Kidney (tissue), 13 donors: ENCODE measurements at regions not wholly inside any gene's neighbourhood (a gene's known extent, or its start where the extent isn't known, plus 50 kb on each side); places are given as distances from the start of the nearest gene placed in this dataset.

Experiments used
- DNase-seq, 5 donors: peaks; one replicate each; pipeline ENCODE4 v3.0.0-alpha.2; 2013 to 2020
- FAIRE-seq: peaks from 2 replicates; lab custom pipeline; 2012; peaks lifted over from hg19 to GRCh38; lab: Jason Lieb, UNC
- H3K27ac ChIP-seq, 2 donors: one replicate each; pipeline ENCODE4 v1.7.0; 2013; ENCODE audit warnings: low read depth in 2 of 2, low read length in 2 of 2, inconsistent platforms in 1 of 2
- H3K27me3 ChIP-seq: one replicate; pipeline ENCODE4 v1.7.1; 2013; ENCODE audit warnings: low read length, inconsistent platforms; ENCODE audit not compliant: control insufficient read depth, insufficient read depth
- H3K36me3 ChIP-seq, 3 donors: one replicate each; pipeline versions ENCODE4 v1.7.0 to v1.7.1; 2013; ENCODE audit warnings: low read length in 3 of 3, control low read depth in 1 of 3, inconsistent platforms in 1 of 3; ENCODE audit not compliant: insufficient read depth in 3 of 3, control insufficient read depth in 2 of 3
- H3K4me1 ChIP-seq, 3 donors: one replicate each; pipeline versions ENCODE4 v1.7.0 to v1.7.1; 2013; ENCODE audit warnings: low read length in 3 of 3, inconsistent platforms in 1 of 3, low read depth in 1 of 3; ENCODE audit not compliant: control insufficient read depth in 2 of 3, insufficient read depth in 2 of 3
- H3K4me3 ChIP-seq, 3 donors: one replicate each; pipeline versions ENCODE4 v1.7.0 to v1.8.1; 2013; ENCODE audit warnings: low read length in 3 of 3, control low read depth in 1 of 3, inconsistent platforms in 1 of 3
- H3K9ac ChIP-seq, 3 donors: one replicate each; pipeline versions ENCODE4 v1.7.0 to v1.7.1; 2013; ENCODE audit warnings: low read length in 3 of 3, control low read depth in 1 of 3, inconsistent platforms in 1 of 3
- H3K9me3 ChIP-seq, 3 donors: one replicate each; pipeline versions ENCODE4 v1.7.0 to v1.7.1; 2013; ENCODE audit warnings: low read length in 3 of 3, control low read depth in 1 of 3, inconsistent platforms in 1 of 3; ENCODE audit not compliant: control insufficient read depth in 2 of 3, insufficient read depth in 1 of 3
- intact Hi-C: fragments of 100-400 bp; cut with DNase I; formaldehyde crosslinking; loops from one replicate; pipeline ENCODE4 v1.11.1; 2022
- TF ChIP-seq, protein P1 (sequence below): IDR thresholded peaks from 3 replicates; pipeline ENCODE4 v1.5.1; 2012; ENCODE audit warnings: mild to moderate bottlenecking, moderate library complexity, borderline replicate concordance; ENCODE audit not compliant: insufficient read depth; ENCODE audit errors: extremely low read depth
- donor health status: control.
- donor health status: control.
- donor health status: control.
- donor health status: control.
- donor health status: control.
- donor health status: DM: yes; HTN: yes; CAD: no.
- donor health status: Normal renal cell carcinoma (clear cell type).

DNA sequence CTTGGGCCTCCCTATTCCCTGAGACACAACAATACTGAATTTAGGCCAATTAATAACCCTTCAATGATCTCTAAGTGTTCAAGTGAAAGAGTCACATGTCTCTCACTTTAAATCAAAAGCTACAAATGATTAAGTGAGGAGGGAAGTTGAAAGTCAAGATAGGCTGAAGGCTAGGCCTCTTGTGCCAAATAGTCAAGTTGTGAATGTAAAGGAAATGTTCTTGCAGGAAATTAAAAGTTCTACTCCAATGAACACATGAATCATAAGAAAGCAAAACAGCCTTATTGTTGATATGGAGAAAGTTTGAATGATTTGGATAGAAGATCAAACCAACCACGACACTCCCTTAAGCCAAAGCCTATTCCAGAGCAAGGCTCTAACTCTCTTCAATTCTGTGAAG, 286.9 kb downstream of the MEIS1 start:
- intact Hi-C loops = no loop called here
- Histone ChIP-seq H3K27me3 (no peaks in the 10 kb centered on the region), H3K27ac (no peak overlapping the region), H3K9ac (no peak overlapping the region), H3K4me1 (no peaks in the 10 kb centered on the region), H3K9me3 (no peaks in the 10 kb centered on the region), H3K36me3 (no peaks in the 10 kb centered on the region), H3K4me3 (no peak overlapping the region)
- DNase-seq (no peak), FAIRE-seq (no peak)
- TF ChIP-seq, protein P1, sequence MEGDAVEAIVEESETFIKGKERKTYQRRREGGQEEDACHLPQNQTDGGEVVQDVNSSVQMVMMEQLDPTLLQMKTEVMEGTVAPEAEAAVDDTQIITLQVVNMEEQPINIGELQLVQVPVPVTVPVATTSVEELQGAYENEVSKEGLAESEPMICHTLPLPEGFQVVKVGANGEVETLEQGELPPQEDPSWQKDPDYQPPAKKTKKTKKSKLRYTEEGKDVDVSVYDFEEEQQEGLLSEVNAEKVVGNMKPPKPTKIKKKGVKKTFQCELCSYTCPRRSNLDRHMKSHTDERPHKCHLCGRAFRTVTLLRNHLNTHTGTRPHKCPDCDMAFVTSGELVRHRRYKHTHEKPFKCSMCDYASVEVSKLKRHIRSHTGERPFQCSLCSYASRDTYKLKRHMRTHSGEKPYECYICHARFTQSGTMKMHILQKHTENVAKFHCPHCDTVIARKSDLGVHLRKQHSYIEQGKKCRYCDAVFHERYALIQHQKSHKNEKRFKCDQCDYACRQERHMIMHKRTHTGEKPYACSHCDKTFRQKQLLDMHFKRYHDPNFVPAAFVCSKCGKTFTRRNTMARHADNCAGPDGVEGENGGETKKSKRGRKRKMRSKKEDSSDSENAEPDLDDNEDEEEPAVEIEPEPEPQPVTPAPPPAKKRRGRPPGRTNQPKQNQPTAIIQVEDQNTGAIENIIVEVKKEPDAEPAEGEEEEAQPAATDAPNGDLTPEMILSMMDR = no peak

DNA sequence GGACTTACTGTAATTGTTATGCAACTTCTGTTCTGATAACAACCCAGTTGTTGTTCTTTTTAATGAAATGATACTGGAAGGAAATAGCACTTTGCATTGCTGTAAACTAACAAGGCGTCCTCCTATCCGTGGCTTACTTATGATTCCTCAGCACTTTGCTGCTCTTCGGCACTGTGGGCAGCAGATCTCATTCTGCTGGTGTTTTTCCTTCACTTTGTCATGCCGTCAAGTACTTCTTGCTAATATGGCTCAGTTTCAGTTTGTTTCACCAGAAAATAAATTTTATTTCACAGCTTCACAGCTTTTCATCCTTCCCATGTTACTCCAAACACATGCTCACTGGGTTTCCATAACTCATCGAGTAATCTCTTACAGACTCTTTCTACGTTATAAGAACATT, 289.3 kb downstream of the MEIS1 start:
- no peaks in the 10 kb centered on the region for H3K4me1 ChIP-seq
- no peak overlapping the region for H3K27ac ChIP-seq
- intact Hi-C loops = no loop called here
- H3K4me3 ChIP-seq = no peak overlapping the region
- TF ChIP-seq, protein P1 = no peak
- H3K36me3 ChIP-seq = no peaks in the 10 kb centered on the region
- H3K27me3 ChIP-seq = no peaks in the 10 kb centered on the region
- DNase-seq (peak in 1 of 5 donors; percentile 34), FAIRE-seq (no peak)
- no peak overlapping the region for H3K9ac ChIP-seq
- H3K9me3 ChIP-seq = no peaks in the 10 kb centered on the region

DNA sequence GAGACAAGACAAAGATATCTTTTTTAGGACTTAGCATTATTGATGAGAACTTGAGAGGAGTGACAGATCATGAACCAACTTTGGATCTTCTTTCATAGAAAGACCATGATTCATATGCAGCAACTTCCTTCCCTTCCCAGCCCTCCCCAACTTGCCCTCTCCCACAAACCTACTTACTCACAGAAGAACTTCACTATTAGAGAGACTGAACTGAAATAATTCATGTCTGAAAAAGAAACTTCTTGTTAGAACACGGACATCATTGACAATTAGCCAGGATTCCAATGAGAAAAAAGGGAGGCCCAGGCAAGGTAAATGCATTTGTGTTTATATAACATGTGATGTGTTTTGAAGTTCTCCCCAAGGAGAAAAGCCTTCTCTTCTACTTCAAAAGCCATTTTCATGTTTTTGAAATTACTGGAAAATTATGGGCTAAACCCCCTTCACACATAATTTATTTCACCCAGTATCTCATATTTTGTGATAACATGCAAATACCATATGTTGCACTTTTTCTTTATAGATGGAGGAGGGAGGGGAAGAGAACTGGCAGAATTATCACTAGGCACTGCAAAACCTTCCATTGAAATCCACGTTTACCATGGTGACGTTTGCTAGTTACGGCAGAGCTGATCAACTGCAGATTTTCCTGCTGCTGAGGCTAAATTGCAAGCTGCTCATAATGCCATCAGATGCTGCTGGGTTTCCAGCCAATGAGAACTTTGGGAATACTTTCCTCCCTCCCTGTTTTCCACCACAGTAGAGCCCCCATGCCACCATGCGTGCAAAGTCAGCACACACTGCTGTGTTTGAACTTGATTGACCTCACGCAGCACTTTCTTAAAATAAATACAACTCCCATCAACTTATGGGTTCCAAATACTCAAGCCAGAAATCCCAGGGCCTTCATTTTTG, 294.7 kb downstream of the MEIS1 start:
- no peaks in the 10 kb centered on the region for H3K36me3 ChIP-seq
- DNase-seq = peak in 1 of 5 donors; percentile 16
- no peak overlapping the region for H3K4me3 ChIP-seq
- TF ChIP-seq, protein P1 = no peak
- intact Hi-C loops = no loop called here
- no peaks in the 10 kb centered on the region for H3K9me3 ChIP-seq
- no peak overlapping the region for H3K9ac ChIP-seq
- H3K4me1 ChIP-seq = no peaks in the 10 kb centered on the region
- H3K27me3 ChIP-seq = no peaks in the 10 kb centered on the region
- no peak for FAIRE-seq
- no peak overlapping the region for H3K27ac ChIP-seq
